Endodermal cell (in vitro differentiated cells): ENCODE measurements at regions not wholly inside any gene's neighbourhood (a gene's known extent, or its start where the extent isn't known, plus 50 kb on each side); places are given as distances from the start of the nearest gene placed in this dataset.

Experiments used
- DNase-seq: peaks from one replicate; pipeline ENCODE4 v3.0.0-alpha.2; 2017
- H3K27ac ChIP-seq: 2 replicates; pipeline ENCODE4 v1.5.1; 2013; ENCODE audit warnings: mild to moderate bottlenecking, low read depth, low read length, moderate library complexity
- H3K27me3 ChIP-seq: 2 replicates; pipeline ENCODE4 v1.6.1; 2013; ENCODE audit warnings: mild to moderate bottlenecking, low read length, moderate library complexity; ENCODE audit not compliant: insufficient read depth, control insufficient read depth, poor library complexity, severe bottlenecking
- H3K36me3 ChIP-seq: 2 replicates; pipeline ENCODE4 v1.7.0; 2013; ENCODE audit warnings: mild to moderate bottlenecking, low read length, moderate library complexity; ENCODE audit not compliant: control insufficient read depth, insufficient read depth
- H3K4me1 ChIP-seq: one replicate; pipeline ENCODE4 v1.7.0; 2013; ENCODE audit warnings: low read length; ENCODE audit not compliant: control insufficient read depth, insufficient read depth
- H3K4me3 ChIP-seq: 2 replicates; pipeline ENCODE4 v1.5.1; 2013; ENCODE audit warnings: mild to moderate bottlenecking, low read length, moderate library complexity
- H3K9ac ChIP-seq: 2 replicates; pipeline ENCODE4 v1.6.1; 2013; ENCODE audit warnings: mild to moderate bottlenecking, low read length, moderate library complexity; ENCODE audit not compliant: poor library complexity, severe bottlenecking; ENCODE audit errors: extremely low read depth
- H3K9me3 ChIP-seq: 2 replicates; pipeline ENCODE4 v1.6.1; 2013; ENCODE audit warnings: mild to moderate bottlenecking, low read length, moderate library complexity; ENCODE audit not compliant: control insufficient read depth
- H3K27ac Mint-ChIP-seq: 2 replicates; pipeline ENCODE4 v1.8.0; 2020; ENCODE audit warnings: mixed read lengths
- H3K27me3 Mint-ChIP-seq: 2 replicates; pipeline ENCODE4 v1.8.0; 2021; ENCODE audit warnings: mild to moderate bottlenecking, mixed read lengths; ENCODE audit not compliant: insufficient read depth
- H3K36me3 Mint-ChIP-seq: 2 replicates; pipeline ENCODE4 v1.8.0; 2020; ENCODE audit warnings: low read depth, mixed read lengths
- H3K4me1 Mint-ChIP-seq: 2 replicates; pipeline ENCODE4 v1.8.0; 2020; ENCODE audit warnings: mixed read lengths
- H3K4me3 Mint-ChIP-seq: 2 replicates; pipeline ENCODE4 v1.8.0; 2020; ENCODE audit warnings: mild to moderate bottlenecking, moderate library complexity, mixed read lengths
- H3K9me3 Mint-ChIP-seq: 2 replicates; pipeline ENCODE4 v1.8.0; 2020; ENCODE audit warnings: mild to moderate bottlenecking, mixed read lengths
- CTCF ChIP-seq: fragments of 200-600 bp; sonication (generic); conservative IDR thresholded peaks from 2 replicates; pipeline ENCODE4 v1.5.0; 2021; ENCODE audit warnings: antibody characterized with exemption, mild to moderate bottlenecking
- WGBS, 2 experiments: methylation state at CpG; one replicate each; pipeline versions ENCODE4 v1.1.5 to v1.1.7; 2013; ENCODE audit warnings: missing lambda C conversion rate in 2 of 2, mixed read lengths in 1 of 2; ENCODE audit not compliant: insufficient coverage in 1 of 2, insufficient read length in 1 of 2; 5-methylcytosine and 5-hydroxymethylcytosine counted together

GRCh38 chr2:15811367-15811766, 129.0 kb upstream of the MYCN start:
- 67 to 87% methylated on average over 1 to 8 of the region's 8 CpGs for WGBS, 2 experiments
- no peak overlapping the region for H3K27ac ChIP-seq
- H3K27ac Mint-ChIP-seq = no peak overlapping the region

GRCh38 chr2:15812187-15812780, 128.1 kb upstream of the MYCN start:
- H3K36me3 ChIP-seq = no peaks in the 10 kb centered on the region
- 79 to 87% methylated on average over 9 to 10 of the region's 10 CpGs for WGBS, 2 experiments
- no peak overlapping the region for H3K4me3 ChIP-seq
- H3K4me1 Mint-ChIP-seq = peaks cover 31% of the 10 kb centered on the region
- no peak overlapping the region for H3K9ac ChIP-seq
- no peak overlapping the region for H3K27ac ChIP-seq
- H3K27me3 Mint-ChIP-seq = peaks cover 3% of the 10 kb centered on the region
- no peaks in the 10 kb centered on the region for H3K27me3 ChIP-seq
- no peaks in the 10 kb centered on the region for H3K9me3 ChIP-seq
- no peak for DNase-seq
- H3K27ac Mint-ChIP-seq = no peak overlapping the region
- no peaks in the 10 kb centered on the region for H3K9me3 Mint-ChIP-seq
- peaks cover 3% of the 10 kb centered on the region for H3K4me1 ChIP-seq
- TF ChIP-seq CTCF = peak; percentile 46
- H3K36me3 Mint-ChIP-seq = no peaks in the 10 kb centered on the region
- no peak overlapping the region for H3K4me3 Mint-ChIP-seq

More at GRCh38 chr2:15811367-15811766, 129.0 kb upstream of the MYCN start:
- Histone ChIP-seq H3K36me3 (no peaks in the 10 kb centered on the region), H3K27me3 (no peaks in the 10 kb centered on the region), H3K9ac (no peak overlapping the region), H3K9me3 (no peaks in the 10 kb centered on the region), H3K4me1 (peaks cover 3% of the 10 kb centered on the region), H3K4me3 (no peak overlapping the region)
- TF ChIP-seq CTCF = no peak
- Mint-ChIP-seq H3K27me3 (peaks cover 3% of the 10 kb centered on the region), H3K9me3 (no peaks in the 10 kb centered on the region), H3K4me3 (no peak overlapping the region), H3K4me1 (peaks cover 31% of the 10 kb centered on the region), H3K36me3 (no peaks in the 10 kb centered on the region)
- DNase-seq = peak; percentile 72

GRCh38 chr2:15813481-15814266, 126.7 kb upstream of the MYCN start:
- no peak overlapping the region for H3K4me3 Mint-ChIP-seq
- Histone ChIP-seq H3K4me3 (no peak overlapping the region), H3K4me1 (peaks cover 3% of the 10 kb centered on the region), H3K27me3 (no peaks in the 10 kb centered on the region), H3K9me3 (no peaks in the 10 kb centered on the region), H3K27ac (no peak overlapping the region), H3K9ac (no peak overlapping the region), H3K36me3 (no peaks in the 10 kb centered on the region)
- no peak for TF ChIP-seq CTCF
- no peaks in the 10 kb centered on the region for H3K27me3 Mint-ChIP-seq
- H3K36me3 Mint-ChIP-seq = no peaks in the 10 kb centered on the region
- no peak overlapping the region for H3K27ac Mint-ChIP-seq
- 88 to 90% methylated on average over 2 to 7 of the region's 7 CpGs for WGBS, 2 experiments
- H3K4me1 Mint-ChIP-seq = peaks cover 27% of the 10 kb centered on the region
- no peaks in the 10 kb centered on the region for H3K9me3 Mint-ChIP-seq
- no peak for DNase-seq
